AG04449 (cell line): ENCODE measurements at regions not wholly inside any gene's neighbourhood (a gene's known extent, or its start where the extent isn't known, plus 50 kb on each side); places are given as distances from the start of the nearest gene placed in this dataset.

ENCODE experiments used
- CTCF ChIA-PET: fragments of 350-600 bp; formaldehyde crosslinking; extraction: SDS; loops from one replicate; lab custom pipeline; 2021; ENCODE audit warnings: antibody characterized with exemption; lab: Yijun Ruan, JAX
- POLR2A ChIA-PET: fragments of 400-600, 350-600 bp; formaldehyde crosslinking; extraction: SDS; loops from one replicate; lab custom pipeline; 2020; ENCODE audit warnings: antibody characterized with exemption, inconsistent platforms; lab: Yijun Ruan, JAX
- DNase-seq: peaks from one replicate; pipeline ENCODE4 v3.0.0-alpha.2; 2010; ENCODE audit warnings: low read depth, low spot score
- H3K4me3 ChIP-seq: 2 replicates; pipeline ENCODE4 v1.5.1; 2011; ENCODE audit warnings: low read depth, mild to moderate bottlenecking, control low read depth, low read length
- CTCF ChIP-seq: IDR thresholded peaks from one replicate; pipeline ENCODE4 v1.5.1; 2011; ENCODE audit warnings: mild to moderate bottlenecking, moderate library complexity, low read length, control low read depth, inconsistent platforms; ENCODE audit not compliant: insufficient read depth; ENCODE audit errors: missing control alignments

GRCh38 chr21:45338311-45339017, 50.8 kb upstream of the POFUT2 start:
- no peak for TF ChIP-seq CTCF
- CTCF ChIA-PET = no interaction called here
- H3K4me3 ChIP-seq = no peak overlapping the region
- no peak for DNase-seq
- POLR2A ChIA-PET = no interaction called here

GRCh38 chr21:45339421-45340402, 52.0 kb upstream of the POFUT2 start:
- no peak for DNase-seq
- ChIA-PET POLR2A (no interaction called here), CTCF (no interaction called here)
- no peak overlapping the region for H3K4me3 ChIP-seq
- no peak for TF ChIP-seq CTCF

- POLR2A ChIA-PET = no interaction called here
- no peak for TF ChIP-seq CTCF
- CTCF ChIA-PET = interaction anchor here (2.0 kb wide), 1 partner anchor 31 kb away, joined by 4 read pairs; no protein-coding TSS in a partner anchor
- DNase-seq = no peak
- no peak overlapping the region for H3K4me3 ChIP-seq
Measured at GRCh38 chr21:45340515-45340914, 52.8 kb upstream of the POFUT2 start.

- TF ChIP-seq CTCF = no peak
- ChIA-PET POLR2A (no interaction called here), CTCF (interaction anchor here (2.0 kb wide), 1 partner anchor 32 kb away, joined by 4 read pairs; no protein-coding TSS in a partner anchor)
- H3K4me3 ChIP-seq = no peak overlapping the region
- DNase-seq = no peak
Measured at GRCh38 chr21:45341261-45341660, 53.6 kb upstream of the POFUT2 start.

GRCh38 chr21:45341779-45342178, 54.1 kb upstream of the POFUT2 start:
- no peak for TF ChIP-seq CTCF
- no peak for DNase-seq
- H3K4me3 ChIP-seq = no peak overlapping the region
- ChIA-PET CTCF (interaction anchor here (2.0 kb wide), 1 partner anchor 32 kb away, joined by 4 read pairs; no protein-coding TSS in a partner anchor), POLR2A (no interaction called here)

GRCh38 chr21:45343891-45344290, 56.2 kb upstream of the POFUT2 start:
- no peak for DNase-seq
- TF ChIP-seq CTCF = no peak
- CTCF ChIA-PET = no interaction called here
- H3K4me3 ChIP-seq = no peak overlapping the region
- POLR2A ChIA-PET = no interaction called here
